ENCODE measurements at regions not wholly inside any gene's neighbourhood (a gene's known extent, or its start where the extent isn't known, plus 50 kb on each side); places are given as distances from the start of the nearest gene placed in this dataset.

GRCh38 chr14:104245075-104245474 lies 106.7 kb downstream of the KIF26A start:
- TF ChIP-seq CTCF (IDR thresholded peaks at IDR 0.05) (no peak), POLR2A (IDR thresholded peaks at IDR 0.05) (no peak)

Data from adrenal gland (tissue), 5 donors.